ENCODE measurements at regions not wholly inside any gene's neighbourhood (a gene's known extent, or its start where the extent isn't known, plus 50 kb on each side); places are given as distances from the start of the nearest gene placed in this dataset.

- no peaks in the 10 kb centered on the region for H3K27me3 ChIP-seq
- no peak overlapping the region for H3K4me3 ChIP-seq
- no peak overlapping the region for H3K27ac ChIP-seq
- no peak for TF ChIP-seq CTCF (IDR thresholded peaks at IDR 0.05)
- TF ChIP-seq POLR2A (IDR thresholded peaks at IDR 0.05), result no peak
- WGBS, 4 donors, result 66 to 84% (median 82%) methylated on average over 2 of the region's 2 CpGs
- no peaks in the 10 kb centered on the region for H3K36me3 ChIP-seq
- intact Hi-C loops (cut with DNase I), result no loop called here
- no peaks in the 10 kb centered on the region for H3K9me3 ChIP-seq
- DNase-seq, result no peak
- H3K4me1 ChIP-seq, result no peaks in the 10 kb centered on the region
- ATAC-seq, result no peak
These were observed 274.9 kb upstream of the GALNT5 start for GRCh38 chr2:156982615-156983014.

GRCh38 chr2:156986339-156986988 is 271.0 kb upstream of the GALNT5 start:
- Histone ChIP-seq H3K4me3 (no peak overlapping the region), H3K36me3 (no peaks in the 10 kb centered on the region), H3K4me1 (no peaks in the 10 kb centered on the region), H3K27ac (no peak overlapping the region), H3K27me3 (no peaks in the 10 kb centered on the region), H3K9me3 (no peaks in the 10 kb centered on the region)
- intact Hi-C loops (cut with DNase I), result no loop called here
- 48 to 61% (median 53%) methylated on average over 4 of the region's 4 CpGs for WGBS, 4 donors
- ATAC-seq, result no peak
- no peak for DNase-seq
- no peak for TF ChIP-seq CTCF (IDR thresholded peaks at IDR 0.05)

- no peaks in the 10 kb centered on the region for H3K4me1 ChIP-seq
- whole genome bisulfite sequencing, 4 donors, result 82 to 88% (median 84%) methylated on average over 4 of the region's 4 CpGs
- intact Hi-C loops (cut with DNase I), result no loop called here
These were observed 257.8 kb upstream of the GALNT5 start for GRCh38 chr2:156999661-157000060.

GRCh38 chr2:157004789-157005188 is 252.7 kb upstream of the GALNT5 start:
- DNase-seq, result no peak
- TF ChIP-seq CTCF (IDR thresholded peaks at IDR 0.05) (no peak), POLR2A (IDR thresholded peaks at IDR 0.05) (no peak)
- H3K27me3 ChIP-seq, result no peaks in the 10 kb centered on the region
- H3K4me1 ChIP-seq, result no peaks in the 10 kb centered on the region
- peaks cover 0 to 15% (median 0%) of the 10 kb centered on the region in 12 donors for H3K9me3 ChIP-seq
- no peak overlapping the region for H3K27ac ChIP-seq
- H3K36me3 ChIP-seq, result no peaks in the 10 kb centered on the region
- no peak overlapping the region for H3K4me3 ChIP-seq
- 74 to 86% (median 83%) methylated on average over 2 of the region's 2 CpGs for WGBS, 4 donors
- intact Hi-C loops (cut with DNase I), result no loop called here
- ATAC-seq, result no peak

More at GRCh38 chr2:156999661-157000060, 257.8 kb upstream of the GALNT5 start:
- no peak overlapping the region for H3K4me3 ChIP-seq
- DNase-seq, result no peak
- no peaks in the 10 kb centered on the region for H3K27me3 ChIP-seq
- no peak for ATAC-seq
- H3K9me3 ChIP-seq, result peaks cover 0 to 15% (median 0%) of the 10 kb centered on the region in 12 donors
- no peaks in the 10 kb centered on the region for H3K36me3 ChIP-seq
- no peak overlapping the region for H3K27ac ChIP-seq
- TF ChIP-seq CTCF (IDR thresholded peaks at IDR 0.05), result no peak
- TF ChIP-seq POLR2A (IDR thresholded peaks at IDR 0.05), result no peak

All from heart left ventricle (tissue), 16 donors.